Activated CD4-positive, alpha-beta memory T cell treated with anti-CD3 and anti-CD28 coated beads for 36 hours (primary cell): ENCODE measurements at regions not wholly inside any gene's neighbourhood (a gene's known extent, or its start where the extent isn't known, plus 50 kb on each side); places are given as distances from the start of the nearest gene placed in this dataset.
"Not testable (repeated sequence)": the region's sequence is repeated elsewhere in the genome, so short reads cannot be mapped to it uniquely, and the experiment has no call there.

Experiments
- CTCF ChIA-PET: fragments of 350-600 bp; sonication (Branson Sonifier 250); formaldehyde crosslinking; loops from one replicate; lab custom pipeline; 2021; ENCODE audit warnings: antibody characterized with exemption, inconsistent platforms; lab: Charles Lee
- POLR2A ChIA-PET: fragments of 350-600 bp; sonication (Branson Sonifier 250); formaldehyde crosslinking; loops from one replicate; lab custom pipeline; 2021; ENCODE audit warnings: antibody characterized with exemption; lab: Charles Lee
- DNase-seq: peaks from one replicate; pipeline ENCODE4 v3.0.0-alpha.2; 2020
- H3K27ac Mint-ChIP-seq: one replicate; pipeline ENCODE4 v1.8.0; 2021; ENCODE audit warnings: mixed read lengths
- H3K27me3 Mint-ChIP-seq: one replicate; pipeline ENCODE4 v1.8.0; 2021; ENCODE audit warnings: mixed read lengths
- H3K36me3 Mint-ChIP-seq: one replicate; pipeline ENCODE4 v1.8.0; 2021; ENCODE audit warnings: mixed read lengths
- H3K4me1 Mint-ChIP-seq: one replicate; pipeline ENCODE4 v1.8.0; 2021; ENCODE audit warnings: low read depth, mixed read lengths
- H3K4me3 Mint-ChIP-seq: one replicate; pipeline ENCODE4 v1.8.0; 2021; ENCODE audit warnings: mild to moderate bottlenecking, mixed read lengths
- H3K9me3 Mint-ChIP-seq: one replicate; pipeline ENCODE4 v1.8.0; 2021; ENCODE audit warnings: mixed read lengths
- intact Hi-C: fragments of 100-400 bp; cut with micrococcal nuclease; formaldehyde crosslinking; loops from one replicate; pipeline ENCODE4 v1.15.1; 2023

DNA sequence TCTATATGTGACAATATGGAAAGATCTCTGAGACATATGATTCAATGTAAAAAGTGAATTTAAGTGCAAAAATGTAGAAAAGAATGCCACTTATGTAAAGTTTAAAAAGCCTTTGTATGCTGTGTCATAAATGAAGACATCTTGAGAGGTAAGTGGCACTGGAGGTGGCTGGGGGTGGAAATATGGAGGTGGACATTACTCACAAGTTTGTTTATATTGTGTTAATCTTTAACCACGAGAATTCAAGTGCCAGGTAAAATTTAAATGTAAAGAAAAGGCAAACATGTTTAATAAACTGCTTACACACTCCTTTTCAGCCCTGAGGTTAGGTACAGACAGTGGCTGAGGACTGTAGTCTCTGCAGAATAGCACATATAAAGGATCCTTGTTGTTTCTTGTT lies 235.1 kb downstream of the ABCC12 start:
- Mint-ChIP-seq H3K27me3 (peaks cover 8% of the 10 kb centered on the region), H3K27ac (no peak overlapping the region), H3K9me3 (peaks cover 2% of the 10 kb centered on the region), H3K4me3 (no peak overlapping the region), H3K4me1 (no peaks in the 10 kb centered on the region), H3K36me3 (no peaks in the 10 kb centered on the region)
- CTCF ChIA-PET: no interaction called here
- DNase-seq: no peak
- intact Hi-C loops: no loop called here
- POLR2A ChIA-PET: no interaction called here

DNA sequence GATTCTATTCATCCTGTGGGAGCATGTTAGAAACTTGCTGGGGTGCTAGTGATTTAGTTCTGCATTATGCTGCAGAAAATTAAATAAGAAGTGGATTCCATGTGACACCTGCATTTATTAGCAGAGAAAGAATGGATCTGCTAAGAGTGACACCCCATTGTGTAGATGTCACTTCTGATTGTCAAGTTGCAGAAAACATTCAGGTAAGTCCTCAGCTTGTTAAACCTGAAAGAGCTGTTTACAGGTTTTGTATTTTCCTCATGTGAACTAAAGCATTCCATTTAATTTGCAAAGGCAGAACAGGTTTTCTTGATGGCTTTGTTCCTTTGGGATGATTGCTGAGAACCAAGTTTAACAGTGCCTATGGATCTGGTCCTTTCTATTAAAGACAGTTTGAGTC lies 238.7 kb downstream of the ABCC12 start:
- DNase-seq: no peak
- Mint-ChIP-seq H3K4me1 (no peaks in the 10 kb centered on the region), H3K27me3 (peaks cover 7% of the 10 kb centered on the region), H3K36me3 (no peaks in the 10 kb centered on the region), H3K4me3 (no peak overlapping the region), H3K27ac (no peak overlapping the region), H3K9me3 (peaks cover 4% of the 10 kb centered on the region)
- CTCF ChIA-PET: no interaction called here
- POLR2A ChIA-PET: no interaction called here
- intact Hi-C loops: no loop called here

DNA sequence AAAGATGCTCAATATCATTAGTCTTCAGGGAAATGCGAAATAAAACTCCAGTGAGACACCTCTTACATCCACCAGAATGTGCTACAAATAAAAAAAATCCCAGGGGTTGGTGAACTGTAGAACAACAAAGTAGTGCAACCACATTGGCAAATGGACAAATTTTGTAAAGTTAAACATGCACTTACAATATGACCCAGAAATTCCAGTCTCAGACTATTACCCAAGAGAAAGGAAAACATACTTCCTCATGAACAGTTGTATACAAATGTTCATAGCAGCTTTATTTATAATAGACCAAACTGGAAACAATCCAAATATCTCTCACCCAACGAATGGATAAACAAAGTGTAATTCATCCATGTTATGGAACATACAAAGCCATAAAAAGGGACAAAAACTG lies 239.5 kb downstream of the ABCC12 start:
- ChIA-PET POLR2A (no interaction called here), CTCF (no interaction called here)
- DNase-seq: no peak
- intact Hi-C loops: no loop called here
- H3K9me3 Mint-ChIP-seq: peaks cover 4% of the 10 kb centered on the region
- H3K4me1 Mint-ChIP-seq: no peaks in the 10 kb centered on the region
- no peak overlapping the region for H3K27ac Mint-ChIP-seq
- peaks cover 7% of the 10 kb centered on the region for H3K27me3 Mint-ChIP-seq
- H3K36me3 Mint-ChIP-seq: no peaks in the 10 kb centered on the region
- no peak overlapping the region for H3K4me3 Mint-ChIP-seq

DNA sequence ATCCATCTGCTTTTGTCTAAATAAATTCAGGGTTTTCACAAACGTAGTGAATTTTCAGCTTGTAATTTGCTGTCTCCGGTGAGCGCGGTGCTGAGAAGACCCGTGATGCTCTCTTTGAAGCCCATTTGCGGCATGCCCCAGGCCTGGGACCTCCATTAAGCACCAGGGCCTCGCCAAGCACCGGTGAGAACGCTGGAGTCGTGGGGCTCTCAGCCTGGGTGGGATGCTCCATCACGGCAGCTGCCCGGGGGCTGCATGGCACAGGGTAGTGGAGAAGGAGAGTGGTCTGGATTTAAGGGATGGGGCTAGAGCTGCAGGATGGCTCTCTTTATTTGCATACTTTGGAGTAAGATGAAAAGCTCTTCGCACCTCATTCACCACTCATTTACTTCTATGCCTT lies 248.7 kb downstream of the ABCC12 start:
- Mint-ChIP-seq H3K9me3 (peaks cover 2% of the 10 kb centered on the region), H3K36me3 (no peaks in the 10 kb centered on the region), H3K27me3 (peaks cover 2% of the 10 kb centered on the region), H3K27ac (no peak overlapping the region), H3K4me3 (no peak overlapping the region), H3K4me1 (no peaks in the 10 kb centered on the region)
- intact Hi-C loops: no loop called here
- DNase-seq: no peak
- POLR2A ChIA-PET: no interaction called here
- CTCF ChIA-PET: interaction anchor here (1.5 kb wide), 1 partner anchor 258 kb away, joined by 3 read pairs; no protein-coding TSS in a partner anchor

DNA sequence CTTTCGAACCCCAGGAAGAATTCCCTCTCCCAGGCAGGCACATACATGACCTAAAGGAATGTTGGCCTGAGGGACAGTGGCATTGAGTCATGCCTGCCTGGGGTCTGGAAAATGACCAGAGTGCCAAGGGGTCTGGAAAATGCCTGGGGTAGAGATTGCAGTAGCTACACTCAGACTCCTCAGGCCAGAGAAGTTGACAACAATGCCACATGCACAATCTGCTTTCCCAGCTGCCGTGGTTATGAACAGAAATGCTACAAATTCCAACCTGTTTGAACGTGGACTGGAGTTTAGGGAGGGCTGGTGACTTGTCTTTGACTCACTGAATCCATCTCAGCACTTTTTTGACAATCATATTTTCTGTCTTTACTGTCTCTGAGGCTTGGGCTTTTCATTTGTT lies 250.0 kb downstream of the ABCC12 start:
- POLR2A ChIA-PET: no interaction called here
- Mint-ChIP-seq H3K36me3 (no peaks in the 10 kb centered on the region), H3K27me3 (peaks cover 1% of the 10 kb centered on the region), H3K9me3 (peaks cover 7% of the 10 kb centered on the region), H3K27ac (no peak overlapping the region), H3K4me1 (no peaks in the 10 kb centered on the region), H3K4me3 (no peak overlapping the region)
- DNase-seq: no peak
- CTCF ChIA-PET: no interaction called here
- intact Hi-C loops: no loop called here

DNA sequence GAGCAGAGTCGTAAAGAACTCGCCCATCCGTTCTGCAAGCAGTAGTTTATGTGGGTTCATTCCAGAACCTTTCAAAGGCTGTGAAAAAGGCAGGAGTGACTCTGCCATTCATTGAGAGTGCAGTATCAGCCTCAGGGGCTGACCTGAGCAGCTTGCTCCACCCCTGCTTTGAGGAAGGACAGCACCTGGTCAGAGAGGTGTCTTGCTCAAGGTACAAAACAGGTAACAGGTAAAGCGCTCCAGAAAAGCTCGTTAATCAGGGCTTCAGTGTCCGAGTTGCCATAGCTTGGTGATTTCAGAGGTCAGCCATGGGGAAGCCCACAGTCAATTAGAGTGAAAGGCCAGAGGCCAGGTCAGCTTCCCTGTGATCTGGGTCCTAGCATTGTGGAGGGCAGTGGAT lies 251.1 kb downstream of the ABCC12 start:
- Mint-ChIP-seq H3K4me1 (no peaks in the 10 kb centered on the region), H3K4me3 (no peak overlapping the region), H3K27ac (no peak overlapping the region), H3K27me3 (peaks cover 1% of the 10 kb centered on the region), H3K9me3 (peaks cover 5% of the 10 kb centered on the region), H3K36me3 (no peaks in the 10 kb centered on the region)
- ChIA-PET POLR2A (no interaction called here), CTCF (no interaction called here)
- no peak for DNase-seq
- intact Hi-C loops: no loop called here

DNA sequence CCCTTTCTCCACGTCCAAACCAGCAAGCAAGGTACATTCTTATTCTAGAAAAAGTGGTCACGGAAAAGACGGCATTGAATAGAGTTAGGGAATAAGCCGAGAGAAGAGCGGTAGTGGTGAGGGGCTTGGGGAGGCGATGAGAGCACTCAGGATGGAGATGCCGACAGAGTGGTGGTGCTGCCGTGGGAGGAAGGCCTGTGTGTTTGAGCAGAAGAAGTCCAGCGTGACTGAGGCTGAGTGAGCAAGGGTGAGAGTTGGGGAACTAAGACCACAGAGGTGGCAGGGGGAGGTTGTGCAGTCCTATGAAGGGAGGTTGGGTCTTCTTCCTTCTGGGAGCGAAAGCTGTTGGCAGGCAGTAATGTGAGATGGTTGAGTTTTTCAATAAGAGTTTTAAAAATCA lies 252.3 kb downstream of the ABCC12 start:
- H3K4me3 Mint-ChIP-seq: no peak overlapping the region
- ChIA-PET CTCF (no interaction called here), POLR2A (no interaction called here)
- H3K9me3 Mint-ChIP-seq: peaks cover 5% of the 10 kb centered on the region
- no peak overlapping the region for H3K27ac Mint-ChIP-seq
- H3K4me1 Mint-ChIP-seq: no peaks in the 10 kb centered on the region
- peaks cover 1% of the 10 kb centered on the region for H3K27me3 Mint-ChIP-seq
- DNase-seq: no peak
- intact Hi-C loops: no loop called here
- H3K36me3 Mint-ChIP-seq: no peaks in the 10 kb centered on the region

DNA sequence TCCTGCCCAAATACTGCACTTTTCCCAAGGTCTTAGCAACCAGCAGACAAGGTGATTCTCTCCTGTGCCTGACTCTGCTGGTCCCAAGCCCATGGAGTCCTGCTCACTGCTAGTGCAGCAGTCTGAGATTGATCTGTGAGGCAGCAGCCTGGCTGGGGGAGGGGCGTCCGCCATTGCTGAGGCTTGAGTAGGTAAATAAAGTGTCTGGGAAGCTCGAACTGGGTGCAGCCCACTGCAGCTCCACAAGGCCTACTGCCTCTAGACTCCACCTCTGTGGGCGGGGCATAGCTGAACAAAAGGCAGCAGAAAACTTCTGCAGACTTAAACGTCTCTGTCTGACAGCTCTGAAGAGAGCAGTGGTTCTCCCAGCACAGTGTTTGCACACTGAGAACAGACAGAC lies 258.7 kb downstream of the ABCC12 start:
- H3K4me3 Mint-ChIP-seq, intact Hi-C loops: not testable (repeated sequence)

DNA sequence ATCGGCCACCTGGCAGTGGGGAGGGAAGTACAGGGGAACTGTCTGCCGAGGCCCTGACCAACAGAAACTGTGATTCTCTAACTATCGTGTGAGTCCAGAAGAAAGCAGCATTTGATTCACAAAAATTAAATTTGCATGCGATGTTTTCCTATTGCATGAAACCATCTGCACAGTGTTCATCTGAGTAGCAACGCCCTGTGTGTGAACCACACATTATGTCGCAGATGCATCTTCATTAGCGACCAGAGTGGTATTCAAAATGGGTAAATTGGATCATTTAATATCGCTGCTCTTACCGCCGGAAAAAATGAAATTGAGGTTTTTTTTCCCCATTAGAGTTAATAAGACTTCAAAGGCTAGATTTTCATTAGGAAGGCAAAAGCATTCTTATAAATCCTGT lies 260.6 kb downstream of the ABCC12 start:
- ChIA-PET POLR2A (no interaction called here), CTCF (no interaction called here)
- Mint-ChIP-seq H3K27ac (no peak overlapping the region), H3K27me3 (peaks cover 3% of the 10 kb centered on the region), H3K9me3 (peaks cover 2% of the 10 kb centered on the region), H3K4me1 (no peaks in the 10 kb centered on the region), H3K36me3 (no peaks in the 10 kb centered on the region), H3K4me3 (no peak overlapping the region)
- no peak for DNase-seq
- intact Hi-C loops: no loop called here

More for the DNA sequence above, 258.7 kb downstream of the ABCC12 start:
- CTCF ChIA-PET, H3K36me3 Mint-ChIP-seq, H3K4me1 Mint-ChIP-seq, H3K27ac Mint-ChIP-seq, H3K9me3 Mint-ChIP-seq, H3K27me3 Mint-ChIP-seq, DNase-seq, POLR2A ChIA-PET: not testable (repeated sequence)

DNA sequence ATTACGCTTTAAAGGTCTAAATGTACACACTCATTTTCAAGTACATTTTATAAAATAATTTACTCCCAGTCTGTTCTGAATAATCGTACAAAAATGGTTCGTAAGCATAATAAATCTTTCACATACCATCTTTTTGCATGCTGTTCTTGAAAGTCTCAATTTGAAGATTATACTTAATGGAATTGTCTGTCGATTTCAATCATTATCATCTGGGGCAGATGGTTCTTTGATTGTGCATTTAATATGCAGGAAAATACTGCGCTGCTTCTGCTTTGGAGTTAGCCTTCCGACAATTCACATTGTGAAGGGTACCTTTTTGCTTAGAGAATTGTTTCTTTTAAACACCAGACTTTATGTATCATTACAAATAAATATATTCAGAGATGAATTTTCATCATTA lies 262.8 kb downstream of the ABCC12 start:
- DNase-seq: no peak
- no peak overlapping the region for H3K27ac Mint-ChIP-seq
- intact Hi-C loops: no loop called here
- H3K4me1 Mint-ChIP-seq: no peaks in the 10 kb centered on the region
- no peak overlapping the region for H3K4me3 Mint-ChIP-seq
- CTCF ChIA-PET: no interaction called here
- no peaks in the 10 kb centered on the region for H3K9me3 Mint-ChIP-seq
- POLR2A ChIA-PET: no interaction called here
- no peaks in the 10 kb centered on the region for H3K36me3 Mint-ChIP-seq
- peaks cover 7% of the 10 kb centered on the region for H3K27me3 Mint-ChIP-seq

DNA sequence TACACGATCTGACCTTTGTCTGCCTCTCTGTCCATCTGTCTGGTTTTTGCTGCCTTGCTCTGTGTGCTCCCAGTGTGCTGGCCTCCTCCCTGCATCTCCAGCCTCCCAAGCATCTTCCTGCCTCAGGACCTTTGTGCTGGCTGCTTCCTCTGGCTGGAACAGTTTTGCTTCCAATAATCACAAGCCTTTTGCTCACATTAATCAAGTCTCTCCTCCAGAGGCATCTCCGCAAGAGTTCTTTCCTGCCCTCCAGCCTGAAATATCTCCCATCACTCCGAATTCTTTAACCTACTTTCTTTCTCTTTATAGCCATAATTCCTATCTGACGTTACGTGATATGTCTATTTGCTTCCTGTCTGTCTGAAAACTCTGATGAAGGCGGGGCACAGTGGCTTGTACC lies 267.1 kb downstream of the ABCC12 start:
- POLR2A ChIA-PET: no interaction called here
- Mint-ChIP-seq H3K4me1 (no peaks in the 10 kb centered on the region), H3K27ac (no peak overlapping the region), H3K36me3 (no peaks in the 10 kb centered on the region), H3K9me3 (no peaks in the 10 kb centered on the region), H3K4me3 (no peak overlapping the region), H3K27me3 (peaks cover 8% of the 10 kb centered on the region)
- intact Hi-C loops: loop anchor here (10.0 kb wide), 1 partner anchor 266 kb away; the partner anchor contains the start of gene ABCC12
- CTCF ChIA-PET: no interaction called here
- no peak for DNase-seq

DNA sequence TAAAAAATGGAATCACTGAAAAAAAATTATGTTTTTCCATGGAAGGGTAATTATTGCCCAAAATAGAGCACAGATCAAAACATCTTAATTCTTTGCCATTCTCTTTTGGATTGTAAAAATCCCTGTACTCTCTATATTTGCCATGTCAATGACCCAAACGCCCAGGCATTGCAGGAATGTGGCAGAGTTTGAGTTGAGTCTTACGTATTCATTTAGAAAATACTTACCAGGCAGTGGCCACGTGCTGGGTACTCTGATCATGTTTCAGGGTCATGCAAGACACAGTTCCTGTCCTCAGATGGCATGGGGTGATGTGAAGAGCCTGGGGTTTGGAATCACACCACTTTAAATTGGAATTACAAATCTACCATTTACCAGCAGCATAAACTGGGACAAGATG lies 267.7 kb downstream of the ABCC12 start:
- ChIA-PET CTCF (no interaction called here), POLR2A (no interaction called here)
- H3K36me3 Mint-ChIP-seq: no peaks in the 10 kb centered on the region

DNA sequence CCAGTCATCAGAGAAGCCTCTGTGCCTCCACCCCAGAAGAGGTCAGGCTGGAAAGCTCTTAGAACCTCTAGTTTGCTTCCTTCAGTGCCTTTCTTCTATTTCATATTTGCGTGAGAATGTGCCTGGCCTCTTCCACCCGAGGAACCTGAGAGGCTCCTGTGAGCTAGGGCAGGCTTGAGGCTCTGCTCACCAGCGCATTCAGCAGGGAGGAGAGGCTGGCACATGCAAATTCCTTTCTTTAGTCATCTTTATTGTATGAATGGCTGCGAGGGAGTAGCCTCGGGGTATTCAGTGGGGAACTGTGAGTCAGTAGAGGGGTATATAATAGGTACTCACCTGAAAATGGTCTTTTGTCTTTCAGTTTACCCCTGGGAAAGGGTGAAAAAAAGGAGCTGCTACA lies 268.3 kb downstream of the ABCC12 start:
- intact Hi-C loops: loop anchor here (10.0 kb wide), 1 partner anchor 267 kb away; the partner anchor contains the start of gene ABCC12
- no peak overlapping the region for H3K27ac Mint-ChIP-seq
- no peaks in the 10 kb centered on the region for H3K4me1 Mint-ChIP-seq
- POLR2A ChIA-PET: no interaction called here
- no peaks in the 10 kb centered on the region for H3K9me3 Mint-ChIP-seq
- CTCF ChIA-PET: no interaction called here
- H3K27me3 Mint-ChIP-seq: peaks cover 11% of the 10 kb centered on the region
- no peak for DNase-seq
- H3K4me3 Mint-ChIP-seq: no peak overlapping the region
- H3K36me3 Mint-ChIP-seq: no peaks in the 10 kb centered on the region

More for the DNA sequence above, 267.7 kb downstream of the ABCC12 start:
- H3K9me3 Mint-ChIP-seq: no peaks in the 10 kb centered on the region
- no peaks in the 10 kb centered on the region for H3K4me1 Mint-ChIP-seq
- no peak overlapping the region for H3K27ac Mint-ChIP-seq
- H3K27me3 Mint-ChIP-seq: peaks cover 11% of the 10 kb centered on the region
- H3K4me3 Mint-ChIP-seq: no peak overlapping the region
- no peak for DNase-seq
- intact Hi-C loops: loop anchor here (10.0 kb wide), 1 partner anchor 267 kb away; the partner anchor contains the start of gene ABCC12
